ENCODE measurements at regions not wholly inside any gene's neighbourhood (a gene's known extent, or its start where the extent isn't known, plus 50 kb on each side); places are given as distances from the start of the nearest gene placed in this dataset.

- Histone ChIP-seq H3K4me3 (replicated peaks in 1 of 3) (no peak overlapping the region), H3K27me3 (peaks cover 5% of the 10 kb centered on the region), H3K9me3 (no peaks in the 10 kb centered on the region), H3K4me1 (peaks cover 0 to 6% of the 10 kb centered on the region in 2 donors), H3K36me3 (no peaks in the 10 kb centered on the region), H3K27ac (no peak overlapping the region)
- intact Hi-C loops (cut with DNase I): no loop called here
- 7 to 33% methylated on average over 2 to 24 of the region's 29 CpGs for WGBS, 2 donors
- no peak for DNase-seq
- TF ChIP-seq POLR2A (IDR thresholded peaks at IDR 0.05): no peak
- peak in 1 of 6 experiments; percentile 22 for TF ChIP-seq CTCF (IDR thresholded peaks at IDR 0.05)
Observed at GRCh38 chrX:39162322-39162735, 361.1 kb downstream of the MID1IP1 start.

GRCh38 chrX:39163581-39164126, 362.4 kb downstream of the MID1IP1 start:
- DNase-seq: no peak
- intact Hi-C loops (cut with DNase I): no loop called here
- TF ChIP-seq CTCF (IDR thresholded peaks at IDR 0.05) (no peak), POLR2A (IDR thresholded peaks at IDR 0.05) (no peak)
- no peaks in the 10 kb centered on the region for H3K9me3 ChIP-seq
- H3K4me3 ChIP-seq (replicated peaks in 1 of 3): no peak overlapping the region
- no peak overlapping the region for H3K27ac ChIP-seq
- H3K36me3 ChIP-seq: no peaks in the 10 kb centered on the region
- 94 to 100% methylated on average over 2 to 3 of the region's 3 CpGs for WGBS, 2 donors
- H3K4me1 ChIP-seq: peaks cover 0 to 6% of the 10 kb centered on the region in 2 donors
- H3K27me3 ChIP-seq: peaks cover 5% of the 10 kb centered on the region

- Histone ChIP-seq H3K4me3 (replicated peaks in 1 of 3) (no peak overlapping the region), H3K36me3 (no peaks in the 10 kb centered on the region), H3K4me1 (peaks cover 0 to 6% of the 10 kb centered on the region in 2 donors), H3K9me3 (no peaks in the 10 kb centered on the region), H3K27me3 (peaks cover 5% of the 10 kb centered on the region), H3K27ac (no peak overlapping the region)
- WGBS, 2 donors: 19 to 37% methylated on average over 2 to 3 of the region's 3 CpGs
- intact Hi-C loops (cut with DNase I): no loop called here
- DNase-seq: peak; percentile 38 to 54
- TF ChIP-seq CTCF (IDR thresholded peaks at IDR 0.05): no peak
- TF ChIP-seq POLR2A (IDR thresholded peaks at IDR 0.05): no peak
Observed at GRCh38 chrX:39164212-39164611, 363.0 kb downstream of the MID1IP1 start.

- H3K36me3 ChIP-seq: no peaks in the 10 kb centered on the region
- H3K4me1 ChIP-seq: peaks cover 0 to 6% of the 10 kb centered on the region in 2 donors
- H3K27ac ChIP-seq: no peak overlapping the region
- H3K9me3 ChIP-seq: no peaks in the 10 kb centered on the region
- no peak for TF ChIP-seq POLR2A (IDR thresholded peaks at IDR 0.05)
- no peak for TF ChIP-seq CTCF (IDR thresholded peaks at IDR 0.05)
- no peak overlapping the region for H3K4me3 ChIP-seq (replicated peaks in 1 of 3)
- H3K27me3 ChIP-seq: peaks cover 5% of the 10 kb centered on the region
- DNase-seq: no peak
- intact Hi-C loops (cut with DNase I): no loop called here
- WGBS, 2 donors: 38 to 80% methylated on average over 1 of the region's 1 CpG
Observed at GRCh38 chrX:39165185-39165584, 363.9 kb downstream of the MID1IP1 start.

- TF ChIP-seq POLR2A (IDR thresholded peaks at IDR 0.05): no peak
- no peak for TF ChIP-seq CTCF (IDR thresholded peaks at IDR 0.05)
- WGBS, 2 donors: 90 to 96% methylated on average over 4 of the region's 4 CpGs
- Histone ChIP-seq H3K4me1 (peaks cover 0 to 6% of the 10 kb centered on the region in 2 donors), H3K4me3 (replicated peaks in 1 of 3) (no peak overlapping the region), H3K36me3 (no peaks in the 10 kb centered on the region), H3K27me3 (peaks cover 5% of the 10 kb centered on the region), H3K9me3 (no peaks in the 10 kb centered on the region), H3K27ac (no peak overlapping the region)
- intact Hi-C loops (cut with DNase I): no loop called here
- no peak for DNase-seq
Observed at GRCh38 chrX:39165773-39166172, 364.5 kb downstream of the MID1IP1 start.

Measured in thyroid gland (tissue), 4 donors.